ENCODE measurements at regions not wholly inside any gene's neighbourhood (a gene's known extent, or its start where the extent isn't known, plus 50 kb on each side); places are given as distances from the start of the nearest gene placed in this dataset.
A peak's percentile ranks its signal among the peaks of the same experiment; 100 is the strongest.

DNA sequence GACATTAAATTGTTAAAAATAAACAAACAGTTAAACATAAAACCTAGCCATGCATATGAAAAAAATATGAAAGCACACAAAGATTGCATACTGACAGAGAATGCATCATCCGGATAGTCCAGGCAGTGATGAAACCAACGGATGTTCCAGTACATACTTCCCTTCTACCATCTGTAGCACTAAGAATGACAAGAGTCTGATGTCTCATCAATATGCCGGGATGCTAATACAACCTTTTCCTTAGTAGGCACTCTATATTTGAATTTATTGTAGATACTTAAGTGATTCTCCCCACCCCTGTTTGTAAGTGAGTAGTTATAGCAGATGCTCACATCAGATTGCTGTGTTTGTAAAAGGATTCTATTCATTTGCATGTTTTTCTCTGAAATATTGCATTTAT, 571.2 kb upstream of the WWC1 start:
- Histone ChIP-seq H3K36me3 (ENCODE audit: control insufficient read depth in 2 of 3, insufficient read depth in 3 of 3, low read length in 3 of 3) (no peaks in the 10 kb centered on the region), H3K9me3 (ENCODE audit: control insufficient read depth in 2 of 3, low read length in 3 of 3) (no peaks in the 10 kb centered on the region), H3K27ac (ENCODE audit: low read depth, low read length) (no peak overlapping the region), H3K4me1 (ENCODE audit: control insufficient read depth in 2 of 2, insufficient read depth in 2 of 2, low read length in 2 of 2) (peaks cover 0 to 4% of the 10 kb centered on the region in 2 donors), H3K4me3 (ENCODE audit: low read length) (no peak overlapping the region), H3K27me3 (ENCODE audit: control insufficient read depth in 2 of 2, insufficient read depth in 2 of 2, low read length in 2 of 2) (no peaks in the 10 kb centered on the region)
- Mint-ChIP-seq H3K27ac (no peak overlapping the region), H3K4me1 (peaks cover 0 to 8% (median 6%) of the 10 kb centered on the region in 7 donors), H3K9me3 (no peaks in the 10 kb centered on the region), H3K4me3 (no peak overlapping the region), H3K36me3 (no peaks in the 10 kb centered on the region), H3K27me3 (peaks cover 0 to 13% (median 10%) of the 10 kb centered on the region in 5 donors)
- POLR2A ChIA-PET = no interaction called here
- no peak for DNase-seq
- ATAC-seq = no peak
- intact Hi-C loops (cut with micrococcal nuclease) = loop anchor here in 1 of 2 donors (10.0 kb wide), 2 partner anchors 325 to 355 kb away; no protein-coding TSS in a partner anchor
- CTCF ChIA-PET = no interaction called here

- Mint-ChIP-seq H3K4me1 (peaks cover 0 to 8% (median 6%) of the 10 kb centered on the region in 7 donors), H3K9me3 (no peaks in the 10 kb centered on the region), H3K27me3 (peaks cover 0 to 13% (median 10%) of the 10 kb centered on the region in 5 donors), H3K36me3 (no peaks in the 10 kb centered on the region), H3K4me3 (no peak overlapping the region), H3K27ac (no peak overlapping the region)
- no peaks in the 10 kb centered on the region for H3K36me3 ChIP-seq (ENCODE audit: control insufficient read depth in 2 of 3, insufficient read depth in 3 of 3, low read length in 3 of 3)
- peaks cover 0 to 4% of the 10 kb centered on the region in 2 donors for H3K4me1 ChIP-seq (ENCODE audit: control insufficient read depth in 2 of 2, insufficient read depth in 2 of 2, low read length in 2 of 2)
- H3K9me3 ChIP-seq (ENCODE audit: control insufficient read depth in 2 of 3, low read length in 3 of 3) = no peaks in the 10 kb centered on the region
- H3K4me3 ChIP-seq (ENCODE audit: low read length) = no peak overlapping the region
- ChIA-PET POLR2A (no interaction called here), CTCF (no interaction called here)
- no peaks in the 10 kb centered on the region for H3K27me3 ChIP-seq (ENCODE audit: control insufficient read depth in 2 of 2, insufficient read depth in 2 of 2, low read length in 2 of 2)
- intact Hi-C loops (cut with micrococcal nuclease) = loop anchor here in 1 of 2 donors (10.0 kb wide), 2 partner anchors 324 to 354 kb away; no protein-coding TSS in a partner anchor
- no peak for DNase-seq
- no peak overlapping the region for H3K27ac ChIP-seq (ENCODE audit: low read depth, low read length)
- ATAC-seq = no peak
Measured at GRCh38 chr5:167720676-167721260, 570.7 kb upstream of the WWC1 start.

GRCh38 chr5:167721926-167722440, 569.5 kb upstream of the WWC1 start:
- no peaks in the 10 kb centered on the region for H3K27me3 ChIP-seq (ENCODE audit: control insufficient read depth in 2 of 2, insufficient read depth in 2 of 2, low read length in 2 of 2)
- ChIA-PET POLR2A (no interaction called here), CTCF (interaction anchor here (0.7 to 1.2 kb wide), 3 partner anchors 43 to 497 kb away, joined by 3 to 5 read pairs (median 3); no protein-coding TSS in a partner anchor)
- H3K27ac ChIP-seq (ENCODE audit: low read depth, low read length) = no peak overlapping the region
- H3K36me3 Mint-ChIP-seq = no peaks in the 10 kb centered on the region
- no peaks in the 10 kb centered on the region for H3K9me3 Mint-ChIP-seq
- no peaks in the 10 kb centered on the region for H3K36me3 ChIP-seq (ENCODE audit: control insufficient read depth in 2 of 3, insufficient read depth in 3 of 3, low read length in 3 of 3)
- no peak overlapping the region for H3K4me3 ChIP-seq (ENCODE audit: low read length)
- H3K4me1 ChIP-seq (ENCODE audit: control insufficient read depth in 2 of 2, insufficient read depth in 2 of 2, low read length in 2 of 2) = peaks cover 0 to 4% of the 10 kb centered on the region in 2 donors
- H3K27ac Mint-ChIP-seq = no peak overlapping the region
- H3K4me1 Mint-ChIP-seq = peaks cover 0 to 8% (median 6%) of the 10 kb centered on the region in 7 donors
- no peak for DNase-seq
- ATAC-seq = no peak
- intact Hi-C loops (cut with micrococcal nuclease) = loop anchor here in 1 of 2 donors (10.0 kb wide), 2 partner anchors 323 to 353 kb away; no protein-coding TSS in a partner anchor
- H3K9me3 ChIP-seq (ENCODE audit: control insufficient read depth in 2 of 3, low read length in 3 of 3) = no peaks in the 10 kb centered on the region
- H3K4me3 Mint-ChIP-seq = no peak overlapping the region
- H3K27me3 Mint-ChIP-seq = peaks cover 0 to 13% (median 10%) of the 10 kb centered on the region in 5 donors

GRCh38 chr5:167723254-167723871, 568.1 kb upstream of the WWC1 start:
- ATAC-seq (peak; percentile 87), DNase-seq (peak in 8 of 9 donors; percentile 11 to 60 (median 39))
- Mint-ChIP-seq H3K4me3 (no peak overlapping the region), H3K27me3 (peaks cover 0 to 13% (median 8%) of the 10 kb centered on the region in 5 donors), H3K9me3 (no peaks in the 10 kb centered on the region), H3K36me3 (no peaks in the 10 kb centered on the region), H3K27ac (no peak overlapping the region), H3K4me1 (peaks cover 0 to 8% (median 6%) of the 10 kb centered on the region in 7 donors)
- POLR2A ChIA-PET = no interaction called here
- CTCF ChIA-PET = interaction anchor here (0.7 to 1.0 kb wide), 2 partner anchors 496 to 1730 kb away, joined by 3 read pairs; no protein-coding TSS in a partner anchor
- H3K9me3 ChIP-seq (ENCODE audit: control insufficient read depth in 2 of 3, low read length in 3 of 3) = no peaks in the 10 kb centered on the region
- H3K4me3 ChIP-seq (ENCODE audit: low read length) = no peak overlapping the region
- H3K27me3 ChIP-seq (ENCODE audit: control insufficient read depth in 2 of 2, insufficient read depth in 2 of 2, low read length in 2 of 2) = no peaks in the 10 kb centered on the region
- H3K27ac ChIP-seq (ENCODE audit: low read depth, low read length) = no peak overlapping the region
- intact Hi-C loops (cut with micrococcal nuclease) = loop anchor here in 1 of 2 donors (1.0 to 10.0 kb wide), 3 partner anchors 321 to 496 kb away; no protein-coding TSS in a partner anchor
- no peaks in the 10 kb centered on the region for H3K36me3 ChIP-seq (ENCODE audit: control insufficient read depth in 2 of 3, insufficient read depth in 3 of 3, low read length in 3 of 3)
- H3K4me1 ChIP-seq (ENCODE audit: control insufficient read depth in 2 of 2, insufficient read depth in 2 of 2, low read length in 2 of 2) = peaks cover 0 to 4% of the 10 kb centered on the region in 2 donors

GRCh38 chr5:167725264-167725663, 566.2 kb upstream of the WWC1 start:
- no peak for ATAC-seq
- no peak overlapping the region for H3K4me3 ChIP-seq (ENCODE audit: low read length)
- DNase-seq = no peak
- no peak overlapping the region for H3K27ac Mint-ChIP-seq
- H3K4me1 Mint-ChIP-seq = peaks cover 0 to 8% (median 6%) of the 10 kb centered on the region in 7 donors
- intact Hi-C loops (cut with micrococcal nuclease) = loop anchor here in 1 of 2 donors (10.0 kb wide), 2 partner anchors 320 to 350 kb away; no protein-coding TSS in a partner anchor
- no peak overlapping the region for H3K4me3 Mint-ChIP-seq
- no peak overlapping the region for H3K27ac ChIP-seq (ENCODE audit: low read depth, low read length)
- H3K27me3 Mint-ChIP-seq = peaks cover 0 to 13% (median 4%) of the 10 kb centered on the region in 5 donors
- no peaks in the 10 kb centered on the region for H3K36me3 ChIP-seq (ENCODE audit: control insufficient read depth in 2 of 3, insufficient read depth in 3 of 3, low read length in 3 of 3)
- CTCF ChIA-PET = no interaction called here
- H3K4me1 ChIP-seq (ENCODE audit: control insufficient read depth in 2 of 2, insufficient read depth in 2 of 2, low read length in 2 of 2) = peaks cover 0 to 4% of the 10 kb centered on the region in 2 donors
- POLR2A ChIA-PET = no interaction called here
- H3K9me3 ChIP-seq (ENCODE audit: control insufficient read depth in 2 of 3, low read length in 3 of 3) = no peaks in the 10 kb centered on the region
- no peaks in the 10 kb centered on the region for H3K9me3 Mint-ChIP-seq
- no peaks in the 10 kb centered on the region for H3K36me3 Mint-ChIP-seq
- H3K27me3 ChIP-seq (ENCODE audit: control insufficient read depth in 2 of 2, insufficient read depth in 2 of 2, low read length in 2 of 2) = no peaks in the 10 kb centered on the region

DNA sequence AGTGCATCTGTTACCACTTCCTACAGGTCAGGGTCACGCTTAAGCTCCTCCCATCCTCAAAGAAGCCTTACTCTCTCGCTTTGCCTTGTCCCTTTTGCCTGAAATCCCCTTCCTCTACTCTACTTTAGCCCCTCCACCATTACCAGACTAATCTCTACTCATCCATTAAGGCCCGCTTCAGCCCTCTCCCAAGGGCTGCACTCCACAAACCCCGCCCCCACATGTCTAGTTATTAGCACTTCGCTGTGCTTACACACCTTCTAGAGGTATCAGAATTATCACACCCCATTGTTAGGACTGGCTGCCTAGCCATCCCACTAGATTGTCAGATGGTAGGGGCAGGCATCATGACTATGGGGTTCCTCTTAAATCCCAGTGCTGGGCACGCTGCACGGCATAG, 565.7 kb upstream of the WWC1 start:
- Mint-ChIP-seq H3K4me3 (no peak overlapping the region), H3K27me3 (peaks cover 0 to 11% (median 4%) of the 10 kb centered on the region in 5 donors), H3K9me3 (no peaks in the 10 kb centered on the region), H3K36me3 (no peaks in the 10 kb centered on the region), H3K27ac (no peak overlapping the region), H3K4me1 (peaks cover 0 to 8% (median 6%) of the 10 kb centered on the region in 7 donors)
- ATAC-seq (no peak), DNase-seq (no peak)
- POLR2A ChIA-PET = no interaction called here
- Histone ChIP-seq H3K27ac (ENCODE audit: low read depth, low read length) (no peak overlapping the region), H3K36me3 (ENCODE audit: control insufficient read depth in 2 of 3, insufficient read depth in 3 of 3, low read length in 3 of 3) (no peaks in the 10 kb centered on the region), H3K27me3 (ENCODE audit: control insufficient read depth in 2 of 2, insufficient read depth in 2 of 2, low read length in 2 of 2) (no peaks in the 10 kb centered on the region), H3K9me3 (ENCODE audit: control insufficient read depth in 2 of 3, low read length in 3 of 3) (no peaks in the 10 kb centered on the region), H3K4me1 (ENCODE audit: control insufficient read depth in 2 of 2, insufficient read depth in 2 of 2, low read length in 2 of 2) (peaks cover 0 to 4% of the 10 kb centered on the region in 2 donors), H3K4me3 (ENCODE audit: low read length) (no peak overlapping the region)
- CTCF ChIA-PET = no interaction called here
- intact Hi-C loops (cut with micrococcal nuclease) = loop anchor here in 1 of 2 donors (10.0 kb wide), 2 partner anchors 319 to 349 kb away; no protein-coding TSS in a partner anchor

All from naive thymus-derived CD4-positive, alpha-beta T cell (primary cell).